GM18951 (cell line): ENCODE measurements at regions not wholly inside any gene's neighbourhood (a gene's known extent, or its start where the extent isn't known, plus 50 kb on each side); places are given as distances from the start of the nearest gene placed in this dataset.

Source experiments
- POLR2A ChIP-seq: IDR thresholded peaks from 4 replicates; pipeline ENCODE4 v1.6.1; 2011; ENCODE audit warnings: mild to moderate bottlenecking; ENCODE audit not compliant: insufficient read length, insufficient read depth; ENCODE audit errors: extremely low read depth
- in situ Hi-C: fragments of 300-500 bp; cut with MboI; formaldehyde crosslinking; loops from one replicate; pipeline ENCODE4 v1.12.0; 2022; ENCODE audit warnings: low sequenced_read_pairs, mixed read lengths, inconsistent platforms; ENCODE audit not compliant: unreplicated experiment

- in situ Hi-C loops, result no loop called here
- TF ChIP-seq POLR2A, result no peak
These were observed 332.9 kb downstream of the RNF144B start for GRCh38 chr6:18720075-18720474.

DNA sequence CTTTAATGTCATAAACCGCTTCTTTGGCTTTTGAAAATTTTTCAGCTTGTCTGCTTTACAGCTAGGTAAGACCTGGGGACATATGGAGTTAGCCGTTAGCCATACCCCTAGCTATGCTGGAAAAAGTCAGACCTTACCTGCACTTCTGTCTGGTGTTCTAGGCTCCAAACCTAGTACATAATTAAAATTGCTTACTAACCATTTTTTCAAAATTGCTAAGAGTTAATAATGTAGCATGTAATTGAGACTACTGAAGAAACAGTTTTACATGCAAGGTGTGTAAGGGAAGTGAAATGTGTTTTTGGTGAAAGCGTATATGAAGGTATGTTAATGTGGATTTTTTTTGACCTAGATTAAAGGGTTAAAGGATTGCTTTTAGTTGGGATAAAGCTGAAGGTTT lies 336.9 kb downstream of the RNF144B start:
- no peak for TF ChIP-seq POLR2A
- in situ Hi-C loops, result no loop called here

DNA sequence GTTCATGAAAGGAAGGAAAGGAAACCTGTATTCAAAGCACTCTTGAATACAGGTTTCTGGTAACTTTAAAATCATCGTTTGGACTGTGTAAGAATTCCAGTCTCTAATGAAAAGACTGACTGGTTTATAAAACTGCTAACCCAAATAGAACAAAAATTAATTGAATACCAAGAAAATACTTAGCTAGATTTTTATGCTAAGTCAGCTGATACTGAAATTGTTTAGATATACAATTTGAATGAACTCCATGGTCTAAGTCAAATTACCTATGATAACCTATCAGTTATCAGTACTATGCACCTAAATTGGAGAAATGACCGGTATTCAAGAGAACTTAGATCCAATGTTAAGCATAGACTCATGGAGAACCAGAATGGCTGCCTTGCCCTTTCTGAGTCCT lies 338.3 kb downstream of the RNF144B start:
- in situ Hi-C loops, result no loop called here

DNA sequence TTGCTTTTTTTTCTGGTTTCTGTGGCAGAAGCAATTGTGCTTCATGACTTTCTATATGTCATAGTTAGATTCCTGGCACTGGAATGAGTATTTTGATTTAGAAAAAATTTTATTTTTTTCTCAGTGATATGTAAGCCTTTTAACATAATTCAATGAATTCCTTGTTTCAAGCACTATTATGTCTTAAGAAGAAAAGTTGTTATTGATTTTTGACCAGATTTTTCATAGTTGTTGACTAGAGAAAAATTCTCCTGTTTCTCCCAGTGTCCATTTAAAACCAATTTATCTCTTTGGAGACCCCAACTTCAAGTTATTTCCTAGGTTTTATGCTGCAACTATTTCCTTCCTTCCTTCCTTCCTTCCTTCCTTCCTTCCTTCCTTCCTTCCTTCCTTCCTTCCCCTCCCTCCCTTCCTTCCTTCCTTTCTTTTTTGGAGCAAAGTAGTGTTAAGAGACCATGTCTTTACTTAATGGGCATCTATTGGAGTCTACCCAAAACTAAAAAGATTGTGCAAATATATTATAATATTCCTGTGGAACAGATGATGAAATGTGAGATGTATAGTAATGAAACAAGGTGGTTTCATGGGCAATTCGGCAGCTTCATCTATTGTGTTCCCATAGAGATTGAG lies 346.9 kb downstream of the RNF144B start:
- in situ Hi-C loops, result no loop called here
- no peak for TF ChIP-seq POLR2A

More for the DNA sequence above, 338.3 kb downstream of the RNF144B start:
- no peak for TF ChIP-seq POLR2A

DNA sequence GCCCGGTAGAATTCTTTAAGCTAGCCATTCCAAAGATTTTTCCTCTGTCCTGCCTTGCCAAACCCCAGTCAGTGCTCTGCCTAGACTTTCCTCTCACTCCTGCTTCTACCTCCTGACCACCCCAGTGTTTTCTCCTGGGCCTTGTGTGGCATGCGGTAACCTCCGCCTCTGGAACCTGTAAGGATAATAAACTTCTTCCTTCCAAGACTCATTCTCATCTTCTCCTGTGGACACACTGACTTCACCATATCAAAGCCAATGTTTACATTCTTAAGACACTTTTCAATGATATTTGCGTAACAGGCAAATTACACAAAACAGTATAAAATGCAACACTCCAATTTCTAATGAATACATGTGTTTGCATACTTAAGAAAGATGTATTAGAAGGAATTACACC lies 354.6 kb downstream of the RNF144B start:
- in situ Hi-C loops, result no loop called here
- no peak for TF ChIP-seq POLR2A

DNA sequence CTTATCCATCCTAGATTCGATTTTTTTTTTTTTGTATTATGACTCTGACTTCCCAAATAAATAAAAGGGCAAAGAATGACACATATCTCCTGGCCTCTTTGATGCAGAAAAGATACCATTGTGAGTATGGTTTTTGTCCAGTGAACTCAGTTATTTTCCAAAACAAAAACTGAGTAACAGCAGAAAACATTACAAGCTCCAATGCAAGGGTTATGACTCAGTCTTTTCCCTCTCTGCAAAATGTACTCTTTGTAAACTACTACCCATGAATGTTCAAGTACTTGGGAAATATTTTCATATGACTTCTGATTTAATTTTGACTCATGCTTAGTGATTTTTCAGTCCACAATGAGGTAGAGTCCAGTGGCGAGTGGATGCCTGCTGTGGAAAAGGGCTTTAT lies 355.3 kb downstream of the RNF144B start:
- no peak for TF ChIP-seq POLR2A
- in situ Hi-C loops, result no loop called here

- in situ Hi-C loops, result no loop called here
- no peak for TF ChIP-seq POLR2A
These were observed 359.6 kb downstream of the RNF144B start for GRCh38 chr6:18746727-18747126.

DNA sequence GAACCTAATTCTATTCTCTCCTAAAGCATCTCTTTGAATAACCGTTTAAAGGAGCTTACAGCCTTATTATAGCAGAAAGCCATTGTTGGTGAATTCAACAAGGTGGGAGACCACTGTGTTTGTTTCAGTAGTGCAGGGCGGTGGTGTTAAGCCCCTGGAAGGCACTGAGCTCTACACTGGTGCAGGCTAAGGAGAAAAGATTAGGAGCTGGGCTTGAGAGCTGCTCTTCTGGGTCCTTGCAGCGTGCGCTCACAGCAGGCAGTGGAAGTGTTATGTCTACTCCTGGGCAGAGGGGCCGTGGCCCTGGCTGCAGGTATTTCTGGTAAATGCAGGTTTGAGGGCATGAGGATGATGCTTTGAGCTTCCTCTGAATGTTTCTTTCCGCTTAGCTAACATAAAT lies 361.2 kb downstream of the RNF144B start:
- in situ Hi-C loops, result no loop called here
- no peak for TF ChIP-seq POLR2A

- in situ Hi-C loops, result no loop called here
- no peak for TF ChIP-seq POLR2A
These were observed 365.3 kb downstream of the RNF144B start for GRCh38 chr6:18752278-18753068.

DNA sequence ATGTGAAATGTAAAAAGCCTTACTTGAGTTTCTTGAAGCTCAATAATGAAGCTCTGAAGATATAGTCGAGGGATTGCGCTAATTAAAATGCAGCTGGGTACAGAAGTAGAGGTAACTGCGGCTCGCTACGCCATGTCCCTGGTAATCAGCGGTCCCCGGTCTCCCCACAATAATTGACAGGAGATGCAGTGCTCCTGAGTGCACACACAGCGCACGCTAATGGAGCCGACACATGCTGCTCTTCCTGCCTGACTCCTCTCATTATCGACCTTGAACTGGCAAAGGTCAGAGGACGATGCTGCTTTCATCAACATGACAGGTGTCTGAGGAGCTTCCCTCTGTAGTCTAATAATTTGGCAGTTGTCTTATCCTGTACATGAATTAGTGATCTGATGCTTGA lies 365.9 kb downstream of the RNF144B start:
- in situ Hi-C loops, result no loop called here
- TF ChIP-seq POLR2A, result no peak

DNA sequence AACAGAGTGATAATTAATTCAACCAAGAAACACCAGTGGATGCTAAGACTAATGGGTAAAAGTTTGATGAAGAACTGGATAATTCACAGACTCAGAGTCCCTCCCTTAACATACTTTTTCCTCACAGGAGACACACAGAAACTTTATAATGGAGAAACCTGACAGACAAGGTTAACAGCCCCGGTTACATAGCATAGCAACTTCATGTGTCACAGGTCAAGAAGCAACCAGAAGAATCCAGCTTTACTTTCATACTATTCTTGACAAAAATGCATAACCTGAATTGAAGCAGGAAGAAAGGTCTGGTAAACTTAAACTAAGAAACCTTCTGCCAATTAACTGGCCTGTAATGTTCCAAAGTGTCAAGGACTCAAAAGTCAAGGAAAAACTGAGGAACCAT lies 375.9 kb downstream of the RNF144B start:
- in situ Hi-C loops, result no loop called here

GRCh38 chr6:18784794-18785193 lies 397.6 kb downstream of the RNF144B start:
- TF ChIP-seq POLR2A, result no peak

More for the DNA sequence above, 375.9 kb downstream of the RNF144B start:
- no peak for TF ChIP-seq POLR2A

GRCh38 chr6:18785810-18786490 lies 398.8 kb downstream of the RNF144B start:
- no peak for TF ChIP-seq POLR2A
- in situ Hi-C loops, result no loop called here

More at GRCh38 chr6:18784794-18785193, 397.6 kb downstream of the RNF144B start:
- in situ Hi-C loops, result no loop called here
